Epithelial cell of esophagus (primary cell): ENCODE measurements at regions not wholly inside any gene's neighbourhood (a gene's known extent, or its start where the extent isn't known, plus 50 kb on each side); places are given as distances from the start of the nearest gene placed in this dataset.

Experiments
- DNase-seq: peaks from one replicate; pipeline ENCODE4 v3.0.0; 2010; ENCODE audit warnings: low read depth
- H3K4me3 ChIP-seq: 2 replicates; pipeline ENCODE4 v1.5.1; 2011; ENCODE audit warnings: mild to moderate bottlenecking, low read length, control low read depth
- CTCF ChIP-seq: IDR thresholded peaks from 2 replicates; pipeline ENCODE4 v1.5.1; 2011; ENCODE audit warnings: low read depth, mild to moderate bottlenecking, low read length, control low read depth, inconsistent platforms; ENCODE audit not compliant: insufficient read depth; ENCODE audit errors: missing control alignments

DNA sequence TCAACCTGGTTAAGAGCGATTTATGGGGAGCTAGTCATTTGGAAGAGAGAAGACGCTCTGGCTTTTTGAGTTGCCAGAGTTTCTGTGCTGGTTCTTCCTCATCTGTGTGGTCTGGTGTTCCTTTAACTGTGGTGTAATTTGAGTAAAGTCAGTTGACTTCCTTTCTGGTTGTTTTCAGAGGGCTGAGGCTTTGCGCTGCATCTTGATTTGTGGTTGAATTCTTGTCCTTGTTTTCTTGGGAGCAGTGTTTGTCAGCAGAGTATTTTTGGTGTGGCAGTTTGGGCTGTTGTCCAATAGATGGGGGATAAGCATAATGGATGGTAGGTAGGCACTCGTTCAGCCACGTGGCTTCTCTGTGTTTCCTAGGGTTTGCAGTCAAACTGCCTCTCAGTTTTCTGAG is 2143.2 kb upstream of the TENM3 start:
- DNase-seq = no peak

GRCh38 chr4:180100433-180101344 is 2142.5 kb upstream of the TENM3 start:
- no peak for DNase-seq
- no peak overlapping the region for H3K4me3 ChIP-seq
- no peak for TF ChIP-seq CTCF

More for the DNA sequence above, 2143.2 kb upstream of the TENM3 start:
- H3K4me3 ChIP-seq = no peak overlapping the region
- TF ChIP-seq CTCF = no peak

DNA sequence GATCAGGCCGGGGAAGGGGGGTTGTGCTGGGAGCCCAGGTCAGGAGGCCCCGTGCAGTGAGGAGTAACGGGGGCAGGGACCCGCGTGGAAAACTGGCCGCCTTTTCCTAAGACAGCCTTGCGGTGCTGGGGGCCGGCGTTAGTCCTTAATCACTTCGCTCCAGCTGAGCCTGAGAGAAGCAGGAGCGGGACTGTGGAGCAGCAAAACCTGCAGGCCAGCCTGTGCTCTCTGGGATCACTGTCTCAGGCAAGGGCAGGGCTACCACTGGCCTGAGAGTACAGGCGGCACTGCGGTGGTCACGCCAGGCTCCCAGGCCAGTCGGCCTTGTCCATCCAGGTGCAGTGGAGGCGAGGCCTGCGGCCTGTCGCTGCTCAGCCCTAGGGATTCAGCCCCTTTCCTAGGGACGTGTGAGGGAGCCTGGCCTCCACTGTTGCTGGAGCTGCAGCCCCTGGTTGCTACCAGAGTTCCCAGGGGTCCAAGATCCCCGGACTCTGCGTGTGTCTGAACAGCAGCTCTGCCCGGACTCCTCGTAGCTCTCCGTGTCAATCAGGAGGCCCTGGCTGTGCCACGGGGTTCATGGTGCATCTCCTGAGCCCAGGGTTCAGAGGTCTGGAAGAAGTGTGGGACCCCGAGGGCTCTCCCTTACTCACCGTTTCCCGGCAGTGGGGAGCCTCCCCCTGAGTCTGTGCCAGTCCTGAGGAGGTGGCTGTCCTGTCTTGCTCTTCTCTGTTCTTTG is 2141.7 kb upstream of the TENM3 start:
- DNase-seq = no peak
- no peak for TF ChIP-seq CTCF
- H3K4me3 ChIP-seq = no peak overlapping the region

DNA sequence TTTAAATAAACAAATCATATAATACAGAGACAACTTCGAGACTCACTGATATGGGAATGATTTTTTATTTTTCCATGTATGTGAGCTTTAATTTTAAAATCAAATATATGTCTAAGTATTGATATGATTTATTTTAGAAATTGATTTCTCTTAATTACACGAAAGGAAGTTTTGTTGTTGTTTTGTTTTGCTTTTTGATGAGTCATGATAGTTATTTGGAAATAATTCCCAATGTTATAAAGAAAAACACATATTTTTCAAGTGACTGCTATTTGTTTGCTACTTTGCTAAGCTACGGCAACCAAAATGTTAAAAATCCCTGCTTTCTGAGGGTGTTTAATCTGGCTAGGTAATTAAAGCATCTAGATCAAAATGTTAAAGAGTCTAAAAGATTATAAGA is 2139.4 kb upstream of the TENM3 start:
- no peak for DNase-seq
- H3K4me3 ChIP-seq = no peak overlapping the region
- no peak for TF ChIP-seq CTCF

DNA sequence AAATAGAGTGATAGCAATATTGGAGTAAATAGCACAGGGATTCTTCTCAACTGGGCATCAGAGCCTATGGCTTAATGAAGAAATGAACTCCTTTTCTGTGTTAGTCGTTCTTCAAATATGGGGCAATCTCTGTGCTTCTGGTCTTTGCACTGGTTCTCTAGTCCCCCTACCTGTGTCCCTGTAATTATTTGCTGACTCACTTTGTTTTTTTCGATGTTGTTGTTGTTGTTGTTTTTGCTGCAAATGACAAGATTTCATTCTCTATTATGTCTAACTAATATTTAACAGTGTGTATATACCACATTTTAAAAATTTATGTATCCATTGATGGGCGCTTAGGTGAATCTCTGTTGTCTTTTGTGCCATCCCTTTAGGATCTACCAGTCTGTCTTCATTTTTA is 2137.8 kb upstream of the TENM3 start:
- DNase-seq = no peak
- no peak overlapping the region for H3K4me3 ChIP-seq
- no peak for TF ChIP-seq CTCF

DNA sequence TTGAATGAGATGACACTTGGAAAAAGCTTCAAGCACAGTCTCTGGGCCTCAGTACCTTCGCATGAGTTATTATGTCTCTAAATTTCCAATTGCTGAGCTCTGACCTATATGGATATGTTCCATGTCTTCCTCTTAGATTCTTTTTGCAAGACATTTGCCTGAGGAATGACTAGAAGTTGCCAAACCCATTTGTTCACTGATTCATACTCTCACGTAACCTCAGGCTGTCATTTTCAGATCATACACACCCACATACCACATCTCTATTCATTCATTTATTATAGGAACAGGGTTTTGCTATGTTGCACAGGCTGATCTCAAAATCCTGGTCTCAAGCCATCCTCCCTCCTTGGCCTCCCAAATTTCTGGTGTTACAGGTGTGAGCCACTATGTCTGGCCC is 2137.1 kb upstream of the TENM3 start:
- H3K4me3 ChIP-seq = no peak overlapping the region
- peak; percentile 83 for DNase-seq
- TF ChIP-seq CTCF = no peak
